Stimulated activated CD4-positive, alpha-beta T cell treated with anti-CD3 and anti-CD28 coated beads, Interleukin-1b, Interleukin-23, amount 100 ng/mL, for 4 hours (primary cell): ENCODE measurements at regions not wholly inside any gene's neighbourhood (a gene's known extent, or its start where the extent isn't known, plus 50 kb on each side); places are given as distances from the start of the nearest gene placed in this dataset.
"Not testable (repeated sequence)": the region's sequence is repeated elsewhere in the genome, so short reads cannot be mapped to it uniquely, and the experiment has no call there.

ENCODE experiments used
- DNase-seq, 2 donors: peaks; one replicate each; pipeline ENCODE4 v3.0.0-alpha.2; 2020; ENCODE audit warnings: low read depth in 2 of 2

DNA sequence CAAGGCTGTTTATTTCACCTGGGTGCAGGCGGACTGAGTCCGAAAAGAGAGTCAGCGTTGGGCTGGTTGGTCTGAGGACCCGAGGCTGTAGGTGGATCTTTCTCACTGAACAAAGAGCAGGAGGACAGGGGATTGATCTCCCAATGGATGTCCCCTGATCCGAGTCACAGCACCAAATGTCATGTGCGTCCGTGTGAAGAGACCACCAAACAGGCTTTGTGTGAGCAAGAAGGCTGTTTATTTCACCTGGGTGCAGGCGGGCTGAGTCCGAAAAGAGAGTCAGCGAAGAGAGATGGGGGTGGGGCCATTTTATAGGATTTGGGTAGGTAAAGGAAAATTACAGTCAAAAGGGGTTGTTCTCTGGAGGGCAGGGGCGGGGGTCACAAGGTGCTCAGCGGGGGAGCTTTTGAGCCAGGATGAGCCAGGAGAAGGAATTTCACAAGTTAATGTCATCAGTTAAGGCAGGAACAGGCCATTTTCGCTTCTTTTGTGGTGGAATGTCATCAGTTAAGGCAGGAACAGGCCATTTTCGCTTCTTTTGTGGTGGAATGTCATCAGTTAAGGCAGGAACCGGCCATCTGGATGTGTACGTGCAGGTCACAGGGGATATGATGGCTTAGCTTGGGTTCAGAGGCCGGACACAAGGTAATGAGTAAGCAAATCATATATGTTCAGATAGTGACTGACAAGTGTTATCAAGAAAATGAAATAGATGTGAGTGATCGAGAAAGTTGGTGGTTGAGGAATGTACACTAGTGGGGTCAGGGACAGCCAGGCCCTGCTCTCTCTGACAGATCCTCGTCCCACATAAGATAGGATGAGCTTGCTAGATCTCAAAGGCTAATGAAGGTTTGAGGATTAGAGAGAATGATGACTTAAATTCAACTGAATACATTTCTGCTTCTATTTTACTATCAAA, 760.0 kb downstream of the KCNT2 start:
- DNase-seq, result not testable (repeated sequence)

GRCh38 chr1:195831789-195832188, 776.5 kb downstream of the KCNT2 start:
- no peak for DNase-seq

DNA sequence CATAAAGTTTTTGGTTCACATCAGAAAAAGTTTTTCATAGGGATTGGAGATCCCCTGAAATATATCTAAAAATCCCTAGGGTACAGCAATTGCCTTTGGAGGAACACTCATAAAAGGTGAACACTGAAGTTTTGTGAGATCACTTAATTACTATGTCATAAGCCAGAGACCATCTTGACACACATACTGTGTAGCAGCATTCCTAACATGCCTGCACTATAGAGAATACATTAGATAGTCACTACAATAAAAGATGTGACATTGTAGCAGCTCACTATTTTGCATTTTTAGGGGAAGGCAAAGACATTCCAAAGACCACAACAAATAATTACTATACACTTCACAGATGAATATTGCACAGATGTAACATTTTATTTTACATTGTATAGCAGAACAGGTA, 779.9 kb downstream of the KCNT2 start:
- DNase-seq, result no peak

DNA sequence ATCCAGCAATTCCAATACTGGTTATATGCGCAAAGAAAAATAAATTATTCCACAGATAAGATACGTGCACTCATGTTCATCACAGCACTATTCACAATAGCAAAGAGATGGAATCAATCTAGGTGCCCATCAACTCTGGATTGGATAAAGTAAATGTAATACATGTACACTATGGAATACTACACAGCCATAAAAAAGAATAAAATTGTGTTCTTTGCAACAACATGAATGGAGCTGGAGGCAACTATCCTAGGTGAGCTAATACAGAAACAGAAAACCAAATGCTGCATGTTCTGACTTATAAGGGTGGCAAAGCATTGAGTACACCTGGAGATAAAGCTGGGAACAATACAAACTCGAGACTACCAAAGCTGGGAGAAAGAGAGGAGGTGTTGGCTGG, 787.3 kb downstream of the KCNT2 start:
- no peak for DNase-seq

- DNase-seq, result no peak
Measured at GRCh38 chr1:195806060-195806459, 802.2 kb downstream of the KCNT2 start.

GRCh38 chr1:195804547-195804946, 803.7 kb downstream of the KCNT2 start:
- no peak for DNase-seq

DNA sequence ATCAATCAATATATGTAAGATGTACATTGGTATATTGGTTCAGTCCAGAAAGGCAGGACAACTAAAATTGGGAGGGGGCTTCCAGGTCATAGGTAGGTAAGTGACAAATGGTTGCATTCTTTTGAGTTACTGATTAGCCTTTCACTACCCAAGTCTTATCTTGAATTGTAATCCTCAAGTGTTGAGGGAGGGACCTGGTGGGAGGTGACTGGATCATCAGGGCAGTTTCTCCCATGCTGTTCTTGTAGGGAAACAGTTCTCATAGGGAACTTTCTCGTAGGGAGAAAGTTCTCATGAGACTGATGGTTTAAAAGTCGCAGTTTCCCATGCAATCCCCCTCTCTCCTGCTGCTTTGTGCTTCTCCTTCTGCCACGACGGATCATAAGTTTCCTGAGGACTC, 809.2 kb downstream of the KCNT2 start:
- DNase-seq, result no peak

DNA sequence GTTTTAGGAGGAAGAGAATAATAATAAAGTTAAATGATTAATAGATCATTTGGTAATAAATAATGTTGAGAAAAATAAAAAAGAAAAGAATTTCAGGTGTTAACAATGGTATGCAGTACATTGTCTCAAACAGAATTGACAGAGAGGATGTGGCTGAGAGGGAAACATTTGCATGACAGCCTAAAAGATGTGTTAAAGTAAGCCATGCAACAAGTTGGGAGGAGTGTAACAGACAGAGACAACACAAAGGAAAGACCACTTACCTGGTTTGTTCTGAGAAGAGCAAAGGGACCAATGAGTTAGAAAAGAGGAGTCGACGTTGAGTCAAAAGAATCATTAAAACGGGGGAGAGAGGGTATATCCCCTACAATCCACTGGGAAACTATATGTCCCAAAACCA, 814.0 kb downstream of the KCNT2 start:
- no peak for DNase-seq

DNA sequence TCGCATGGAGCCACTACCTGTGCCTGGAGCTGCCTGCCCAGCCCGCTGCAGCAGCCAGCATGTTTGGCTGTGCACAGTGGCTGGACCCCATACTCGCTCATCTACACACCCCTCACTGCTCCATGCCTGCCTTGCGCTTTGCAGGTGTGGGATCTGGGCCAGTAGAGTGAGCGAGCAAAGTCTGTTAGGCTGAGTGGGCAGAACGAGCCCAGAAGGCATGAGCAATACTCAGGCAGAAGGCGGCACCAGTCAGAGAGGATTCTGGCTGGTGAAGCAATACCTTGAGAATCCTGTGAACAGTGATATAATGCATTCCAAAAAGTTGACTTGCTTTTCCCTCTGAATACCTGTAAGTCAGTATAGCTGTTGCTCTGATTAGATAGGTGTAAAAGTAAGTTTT, 816.4 kb downstream of the KCNT2 start:
- DNase-seq, result no peak

- no peak for DNase-seq
Measured at GRCh38 chr1:195790514-195791168, 817.6 kb downstream of the KCNT2 start.

DNA sequence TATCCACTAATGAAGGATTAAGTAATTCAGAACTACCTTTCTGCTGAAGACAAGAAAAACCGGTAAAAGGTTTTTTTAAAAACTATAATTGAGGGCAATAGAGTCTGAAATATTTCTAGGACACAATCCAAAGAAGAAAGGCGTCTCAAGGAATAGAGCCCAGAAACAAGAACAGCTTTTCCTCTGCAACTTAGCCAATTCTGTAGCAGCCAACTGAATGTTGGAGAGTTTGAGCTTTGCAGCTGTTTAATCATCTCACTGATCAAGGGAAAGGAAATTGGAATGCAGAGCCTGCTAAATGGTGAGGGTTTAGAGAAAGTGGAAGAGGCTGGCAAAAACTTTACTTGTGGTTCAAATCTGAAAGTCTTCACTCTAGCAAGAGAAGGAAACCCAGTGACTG, 818.9 kb downstream of the KCNT2 start:
- DNase-seq, result no peak

GRCh38 chr1:195788721-195789120, 819.5 kb downstream of the KCNT2 start:
- DNase-seq, result no peak

GRCh38 chr1:195785830-195786229, 822.4 kb downstream of the KCNT2 start:
- DNase-seq, result no peak

DNA sequence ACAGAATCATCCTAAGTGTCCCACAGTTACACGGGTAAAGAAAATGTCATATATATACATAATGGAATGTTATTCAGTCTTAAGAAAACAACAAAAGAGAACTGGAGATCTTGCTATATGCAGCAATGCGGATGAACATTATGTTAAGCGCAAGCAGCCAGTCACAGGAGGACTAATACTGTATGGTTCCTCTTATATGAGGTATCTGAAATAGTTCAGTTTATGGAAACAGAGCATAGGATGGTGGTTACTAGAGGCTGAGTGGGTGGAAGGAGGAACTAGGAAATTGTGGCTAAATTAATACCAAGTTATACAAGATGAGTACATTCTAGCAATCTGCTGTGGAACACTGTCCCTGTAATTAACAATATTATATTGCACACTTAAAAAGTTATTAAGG, 834.3 kb downstream of the KCNT2 start:
- DNase-seq, result no peak

GRCh38 chr1:195769461-195769860, 838.8 kb downstream of the KCNT2 start:
- no peak for DNase-seq

GRCh38 chr1:195768936-195769335, 839.3 kb downstream of the KCNT2 start:
- no peak for DNase-seq

DNA sequence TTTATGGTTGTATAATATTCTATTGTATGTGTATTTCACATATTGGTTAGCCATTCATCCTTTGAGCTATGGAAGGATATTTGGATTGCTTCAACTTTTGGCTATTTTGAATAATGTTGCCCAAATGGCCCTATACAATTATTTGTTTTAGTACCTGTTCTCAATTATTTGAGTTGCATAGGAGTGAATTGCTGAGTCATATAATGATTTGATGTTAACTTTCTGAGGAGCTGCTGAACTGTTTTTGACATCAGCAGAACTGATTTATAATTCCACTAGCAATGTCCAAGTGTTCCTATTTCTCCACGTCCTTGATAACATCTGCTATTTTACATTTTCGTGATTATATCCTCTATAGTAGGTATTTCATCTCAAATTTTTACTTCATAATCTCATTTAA, 839.9 kb downstream of the KCNT2 start:
- DNase-seq, result no peak

DNA sequence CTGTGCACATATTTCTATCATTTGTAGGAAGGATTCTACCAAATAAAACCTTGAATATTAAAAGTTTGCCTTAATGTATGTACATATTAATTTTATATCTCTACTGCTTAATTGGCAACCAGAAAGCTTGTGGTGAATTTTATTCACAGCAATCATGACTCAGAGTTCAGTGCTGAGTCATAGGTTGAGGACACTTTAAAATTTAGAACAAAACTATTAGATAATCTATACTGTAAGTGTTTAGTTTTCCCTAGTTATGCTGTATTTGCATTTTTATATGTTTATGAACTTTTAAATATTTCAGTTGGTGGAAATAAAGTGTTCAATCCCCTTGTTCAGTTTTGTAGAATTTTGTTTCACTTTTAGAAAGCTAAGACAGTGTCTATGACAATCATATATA, 841.5 kb downstream of the KCNT2 start:
- DNase-seq, result no peak

- DNase-seq, result no peak
Measured at GRCh38 chr1:195765099-195765498, 843.1 kb downstream of the KCNT2 start.

GRCh38 chr1:195763907-195764374, 844.3 kb downstream of the KCNT2 start:
- no peak for DNase-seq

DNA sequence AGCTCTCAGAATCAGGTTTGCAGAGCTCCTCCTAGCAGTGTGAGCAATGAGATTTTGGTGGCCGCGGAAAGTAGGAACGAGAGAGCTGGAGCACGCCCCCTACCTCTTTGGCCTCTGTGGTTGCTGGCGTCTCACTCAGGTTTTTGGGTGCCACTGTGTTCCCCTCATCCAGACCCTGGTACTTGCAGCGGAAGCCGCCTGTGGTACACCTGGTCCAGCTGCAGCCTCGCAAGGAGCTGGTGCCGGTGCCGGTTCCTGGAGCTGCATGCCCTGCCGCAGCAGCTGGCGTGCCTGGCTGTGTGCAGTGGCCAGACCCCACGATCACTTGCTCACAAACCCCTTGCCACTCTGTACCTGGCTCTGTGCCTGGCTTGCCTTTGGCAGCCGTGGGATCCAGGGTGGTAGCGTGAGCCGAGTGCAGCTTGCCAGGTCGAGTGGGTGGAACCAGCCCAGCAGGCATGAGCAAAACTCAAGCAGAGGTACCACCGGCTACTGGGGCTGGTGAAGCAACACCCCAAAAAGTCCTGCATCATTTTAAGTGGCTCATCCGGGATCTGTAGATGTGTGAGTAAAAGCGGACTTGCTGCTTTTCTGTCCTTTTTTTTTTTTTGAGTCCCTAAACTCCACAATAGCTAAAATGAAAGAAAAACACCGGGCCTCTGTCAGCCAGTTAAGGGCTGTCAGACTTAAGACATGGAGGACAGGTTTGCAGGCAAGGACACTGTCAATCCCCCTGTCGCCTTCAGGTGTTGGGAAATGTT, 844.9 kb downstream of the KCNT2 start:
- DNase-seq, result no peak

GRCh38 chr1:195761104-195761503, 847.1 kb downstream of the KCNT2 start:
- DNase-seq, result no peak
